GM12878 (cell line): ENCODE measurements at regions not wholly inside any gene's neighbourhood (a gene's known extent, or its start where the extent isn't known, plus 50 kb on each side); places are given as distances from the start of the nearest gene placed in this dataset.

ENCODE experiments used
- EGR1 ChIP-seq, 2 experiments: IDR thresholded peaks; 1 replicate in 1 of 2; 2 replicates in 1 of 2; pipeline ENCODE4 v1.6.1; 2011 to 2012; ENCODE audit warnings: low read depth in 2 of 2, low read length in 2 of 2, borderline replicate concordance in 1 of 2, mild to moderate bottlenecking in 1 of 2, moderate library complexity in 1 of 2
- EZH2 ChIP-seq: IDR thresholded peaks from 2 replicates; pipeline ENCODE4 v1.6.1; 2012; ENCODE audit warnings: low read depth, mild to moderate bottlenecking, control low read depth, inconsistent platforms, low read length, borderline replicate concordance; ENCODE audit not compliant: control insufficient read depth
- KDM1A ChIP-seq: fragments of 200-600 bp; sonication (generic); IDR thresholded peaks from 2 replicates; pipeline ENCODE4 v1.6.1; 2016; ENCODE audit warnings: borderline replicate concordance
- POLR2A ChIP-seq: IDR thresholded peaks from 2 replicates; pipeline ENCODE4 v1.6.1; 2011; ENCODE audit warnings: low read depth, mild to moderate bottlenecking, low read length
- TAF1 ChIP-seq: IDR thresholded peaks from 2 replicates; pipeline ENCODE4 v1.6.1; 2011; ENCODE audit warnings: mild to moderate bottlenecking, low read depth, low read length, borderline replicate concordance
- ZZZ3 ChIP-seq: IDR thresholded peaks from 2 replicates; pipeline ENCODE4 v1.6.1; 2011; ENCODE audit warnings: low read depth; ENCODE audit not compliant: control insufficient read depth, insufficient read length

DNA sequence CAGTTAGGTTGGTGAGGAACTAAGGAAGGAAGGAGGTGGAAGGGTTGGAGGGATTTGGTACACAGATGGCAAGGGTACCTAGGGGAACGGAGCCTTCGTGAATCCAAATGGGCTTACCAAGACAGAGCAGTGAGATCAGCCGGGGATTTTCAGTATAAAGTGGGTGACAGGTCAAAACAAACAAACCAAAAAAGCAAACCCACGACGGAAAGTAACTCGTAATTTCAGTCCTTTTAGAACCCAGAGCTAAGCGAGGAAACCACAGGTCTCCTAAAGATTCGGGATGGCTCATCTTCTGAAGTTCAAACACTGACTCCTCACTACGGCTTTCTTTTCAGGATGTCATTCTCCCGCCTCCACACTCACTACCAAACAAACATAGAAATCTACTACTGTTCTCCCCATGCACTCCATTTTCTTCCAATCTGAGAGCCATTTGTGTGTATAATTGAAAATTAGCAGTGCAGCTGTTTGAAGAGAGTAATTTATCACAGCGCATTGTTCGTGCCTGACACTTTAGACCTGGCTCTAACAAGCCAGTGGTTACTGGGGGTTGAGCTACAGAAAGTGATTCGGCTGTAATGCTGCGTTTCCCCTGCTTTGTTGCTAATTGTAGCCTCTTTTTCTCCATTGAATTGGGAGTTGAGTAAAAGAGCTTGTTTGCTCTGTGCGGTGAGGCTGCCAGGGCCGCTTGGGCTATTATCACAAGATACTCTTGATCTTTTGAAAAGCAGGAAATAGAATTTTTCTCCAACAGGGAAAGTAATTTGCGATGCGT, 64.7 kb upstream of the CCDC39 start:
- TF ChIP-seq POLR2A (no peak), EZH2 (no peak), ZZZ3 (no peak), KDM1A (no peak), EGR1 (IDR thresholded peaks at IDR 0.05; ENCODE audit: borderline replicate concordance in 1 of 2, low read depth in 2 of 2, low read length in 2 of 2) (no peak), TAF1 (no peak)
